ENCODE measurements at regions not wholly inside any gene's neighbourhood (a gene's known extent, or its start where the extent isn't known, plus 50 kb on each side); places are given as distances from the start of the nearest gene placed in this dataset.

DNA sequence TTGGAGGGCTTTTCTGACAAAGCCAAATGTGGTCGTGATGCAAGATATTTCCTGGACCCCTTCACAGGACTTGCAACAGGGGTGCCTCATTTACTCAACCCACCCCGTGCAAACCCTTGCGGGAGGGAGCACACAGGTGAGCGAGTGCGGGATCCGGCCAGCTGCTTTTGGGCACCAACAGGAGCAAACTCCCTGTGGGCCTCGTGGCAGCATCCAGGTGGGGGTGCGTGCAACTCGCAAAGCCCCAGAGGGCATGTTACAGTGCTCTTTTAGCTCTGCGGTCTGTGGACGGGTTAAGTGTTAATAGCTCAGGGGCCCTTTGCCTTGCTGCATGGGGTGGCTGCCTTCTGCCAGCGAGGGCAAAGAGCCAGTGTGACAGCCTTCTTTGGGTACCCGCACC is 707.6 kb upstream of the MDGA2 start:
- Histone ChIP-seq H2AFZ (ENCODE audit: control insufficient read depth, low read length) (no peak overlapping the region), H4K20me1 (ENCODE audit: control insufficient read depth, extremely low read depth, insufficient read depth, low read length) (no peaks in the 10 kb centered on the region), H3K9ac (ENCODE audit: control insufficient read depth, extremely low read depth, insufficient read depth, low read length) (no peak overlapping the region), H3K4me2 (ENCODE audit: control insufficient read depth, extremely low read depth, insufficient read depth, low read depth, low read length) (no peak overlapping the region), H3K9me1 (ENCODE audit: control insufficient read depth, extremely low read depth, insufficient read depth, low read length) (no peaks in the 10 kb centered on the region), H3K27me3 (ENCODE audit: control insufficient read depth, extremely low read depth, insufficient read depth, low read length) (no peaks in the 10 kb centered on the region), H3K9me3 (ENCODE audit: control insufficient read depth, low read depth, low read length) (no peaks in the 10 kb centered on the region), H3K36me3 (ENCODE audit: control insufficient read depth in 2 of 2, extremely low read depth in 1 of 2, insufficient read depth in 2 of 2, low read length in 2 of 2) (no peaks in the 10 kb centered on the region), H3K27ac (ENCODE audit: control insufficient read depth, insufficient read depth, low read length) (no peak overlapping the region), H3K79me2 (ENCODE audit: control insufficient read depth, insufficient read depth, low read length) (no peaks in the 10 kb centered on the region), H3K4me1 (ENCODE audit: control insufficient read depth, extremely low read depth, insufficient read depth, low read length) (no peaks in the 10 kb centered on the region), H3K4me3 (ENCODE audit: control insufficient read depth in 2 of 3, extremely low read depth in 1 of 3, insufficient read depth in 2 of 3, low read depth in 1 of 3, low read length in 3 of 3) (no peak overlapping the region)
- DNase-seq (ENCODE audit: low read depth, low spot score) (no peak), FAIRE-seq (no peak)
- no peak for TF ChIP-seq EZH2 (IDR thresholded peaks at IDR 0.05; ENCODE audit: low read length)
- TF ChIP-seq, protein P1, sequence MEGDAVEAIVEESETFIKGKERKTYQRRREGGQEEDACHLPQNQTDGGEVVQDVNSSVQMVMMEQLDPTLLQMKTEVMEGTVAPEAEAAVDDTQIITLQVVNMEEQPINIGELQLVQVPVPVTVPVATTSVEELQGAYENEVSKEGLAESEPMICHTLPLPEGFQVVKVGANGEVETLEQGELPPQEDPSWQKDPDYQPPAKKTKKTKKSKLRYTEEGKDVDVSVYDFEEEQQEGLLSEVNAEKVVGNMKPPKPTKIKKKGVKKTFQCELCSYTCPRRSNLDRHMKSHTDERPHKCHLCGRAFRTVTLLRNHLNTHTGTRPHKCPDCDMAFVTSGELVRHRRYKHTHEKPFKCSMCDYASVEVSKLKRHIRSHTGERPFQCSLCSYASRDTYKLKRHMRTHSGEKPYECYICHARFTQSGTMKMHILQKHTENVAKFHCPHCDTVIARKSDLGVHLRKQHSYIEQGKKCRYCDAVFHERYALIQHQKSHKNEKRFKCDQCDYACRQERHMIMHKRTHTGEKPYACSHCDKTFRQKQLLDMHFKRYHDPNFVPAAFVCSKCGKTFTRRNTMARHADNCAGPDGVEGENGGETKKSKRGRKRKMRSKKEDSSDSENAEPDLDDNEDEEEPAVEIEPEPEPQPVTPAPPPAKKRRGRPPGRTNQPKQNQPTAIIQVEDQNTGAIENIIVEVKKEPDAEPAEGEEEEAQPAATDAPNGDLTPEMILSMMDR (optimal IDR thresholded peaks at IDR 0.05 in 1 of 3, IDR thresholded peaks at IDR 0.05 in 1 of 3, conservative IDR thresholded peaks at IDR 0.05 in 1 of 3; ENCODE audit: extremely low read depth in 1 of 3, insufficient read depth in 2 of 3, low read length in 3 of 3): no peak
- dilution Hi-C loops (cut with MboI; ENCODE audit: extremely low pct_ligation_motif_present, low sequenced_read_pairs): no loop called here

DNA sequence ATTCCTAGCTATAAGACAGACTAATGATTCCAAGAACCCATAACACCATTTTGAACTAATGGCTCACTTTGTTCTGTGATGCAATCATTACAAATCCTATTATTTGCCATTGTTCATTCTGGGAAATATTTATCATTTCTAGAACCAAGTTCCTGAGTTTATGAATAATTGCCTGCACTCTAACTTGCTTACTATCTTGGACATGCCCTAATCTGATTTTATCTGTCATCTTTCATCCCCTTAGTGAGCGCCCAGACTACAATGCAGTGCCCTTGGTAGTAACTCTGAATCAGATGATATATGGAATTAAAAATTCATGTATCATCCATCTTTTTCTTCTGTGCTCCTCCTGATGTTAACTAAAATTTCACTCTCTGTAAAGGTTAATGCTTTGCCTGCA is 703.1 kb upstream of the MDGA2 start:
- Histone ChIP-seq H3K4me3 (ENCODE audit: control insufficient read depth in 2 of 3, extremely low read depth in 1 of 3, insufficient read depth in 2 of 3, low read depth in 1 of 3, low read length in 3 of 3) (no peak overlapping the region), H4K20me1 (ENCODE audit: control insufficient read depth, extremely low read depth, insufficient read depth, low read length) (no peaks in the 10 kb centered on the region), H3K9me3 (ENCODE audit: control insufficient read depth, low read depth, low read length) (no peaks in the 10 kb centered on the region), H3K4me1 (ENCODE audit: control insufficient read depth, extremely low read depth, insufficient read depth, low read length) (no peaks in the 10 kb centered on the region), H3K9me1 (ENCODE audit: control insufficient read depth, extremely low read depth, insufficient read depth, low read length) (no peaks in the 10 kb centered on the region), H3K79me2 (ENCODE audit: control insufficient read depth, insufficient read depth, low read length) (no peaks in the 10 kb centered on the region), H3K36me3 (ENCODE audit: control insufficient read depth in 2 of 2, extremely low read depth in 1 of 2, insufficient read depth in 2 of 2, low read length in 2 of 2) (no peaks in the 10 kb centered on the region), H3K4me2 (ENCODE audit: control insufficient read depth, extremely low read depth, insufficient read depth, low read depth, low read length) (no peak overlapping the region), H3K27me3 (ENCODE audit: control insufficient read depth, extremely low read depth, insufficient read depth, low read length) (no peaks in the 10 kb centered on the region), H2AFZ (ENCODE audit: control insufficient read depth, low read length) (no peak overlapping the region), H3K27ac (ENCODE audit: control insufficient read depth, insufficient read depth, low read length) (no peak overlapping the region), H3K9ac (ENCODE audit: control insufficient read depth, extremely low read depth, insufficient read depth, low read length) (no peak overlapping the region)
- no peak for FAIRE-seq
- TF ChIP-seq, protein P1 (optimal IDR thresholded peaks at IDR 0.05 in 1 of 3, IDR thresholded peaks at IDR 0.05 in 1 of 3, conservative IDR thresholded peaks at IDR 0.05 in 1 of 3; ENCODE audit: extremely low read depth in 1 of 3, insufficient read depth in 2 of 3, low read length in 3 of 3): no peak
- no peak for TF ChIP-seq EZH2 (IDR thresholded peaks at IDR 0.05; ENCODE audit: low read length)
- no peak for DNase-seq (ENCODE audit: low read depth, low spot score)
- dilution Hi-C loops (cut with MboI; ENCODE audit: extremely low pct_ligation_motif_present, low sequenced_read_pairs): no loop called here
